Urinary bladder (tissue), 3 donors: ENCODE measurements at regions not wholly inside any gene's neighbourhood (a gene's known extent, or its start where the extent isn't known, plus 50 kb on each side); places are given as distances from the start of the nearest gene placed in this dataset.

Experiments
- DNase-seq: peaks from one replicate; pipeline ENCODE4 v3.0.0-alpha.2; 2015; ENCODE audit errors: extremely low spot score
- H3K27ac ChIP-seq: one replicate; pipeline ENCODE4 v1.5.1; 2013; ENCODE audit warnings: low read depth, mild to moderate bottlenecking, moderate library complexity
- H3K36me3 ChIP-seq: one replicate; pipeline ENCODE4 v1.6.1; 2013; ENCODE audit warnings: mild to moderate bottlenecking, moderate library complexity; ENCODE audit not compliant: insufficient read depth
- H3K4me1 ChIP-seq: one replicate; pipeline ENCODE4 v1.6.1; 2013; ENCODE audit warnings: mild to moderate bottlenecking, moderate library complexity; ENCODE audit not compliant: insufficient read depth
- H3K4me3 ChIP-seq: one replicate; pipeline ENCODE4 v1.5.1; 2013; ENCODE audit warnings: low read depth, low read length
- WGBS: extraction: QIAGEN DNeasy Blood & Tissue Kit; methylation state at CpG from one replicate; pipeline ENCODE4 v1.1.7; 2013; 5-methylcytosine and 5-hydroxymethylcytosine counted together
- donor health status: healthy with polysubstance abuse.
- donor health status: healthy.

- Histone ChIP-seq H3K4me3 (no peak overlapping the region), H3K27ac (no peak overlapping the region), H3K4me1 (no peaks in the 10 kb centered on the region), H3K36me3 (no peaks in the 10 kb centered on the region)
- no peak for DNase-seq
- WGBS: 90% methylated on average over 6 of the region's 6 CpGs
Observed at GRCh38 chr1:86247597-86248279, 91.2 kb upstream of the COL24A1 start.

GRCh38 chr1:86245566-86246190 is 89.1 kb upstream of the COL24A1 start:
- no peaks in the 10 kb centered on the region for H3K4me1 ChIP-seq
- H3K4me3 ChIP-seq: no peak overlapping the region
- no peaks in the 10 kb centered on the region for H3K36me3 ChIP-seq
- DNase-seq: no peak
- WGBS: 86% methylated on average over 9 of the region's 9 CpGs
- H3K27ac ChIP-seq: no peak overlapping the region

- Histone ChIP-seq H3K4me1 (no peaks in the 10 kb centered on the region), H3K4me3 (no peak overlapping the region), H3K36me3 (no peaks in the 10 kb centered on the region), H3K27ac (no peak overlapping the region)
- WGBS: 29% methylated on average over 1 of the region's 1 CpG
- no peak for DNase-seq
Observed at GRCh38 chr1:86239894-86240293, 83.3 kb upstream of the COL24A1 start.

GRCh38 chr1:86239490-86239889 is 82.9 kb upstream of the COL24A1 start:
- Histone ChIP-seq H3K27ac (no peak overlapping the region), H3K4me1 (no peaks in the 10 kb centered on the region), H3K36me3 (no peaks in the 10 kb centered on the region), H3K4me3 (no peak overlapping the region)
- no peak for DNase-seq

GRCh38 chr1:86238226-86238625 is 81.7 kb upstream of the COL24A1 start:
- H3K27ac ChIP-seq: peak overlapping the region; percentile 23
- H3K4me1 ChIP-seq: no peaks in the 10 kb centered on the region
- no peak for DNase-seq
- H3K4me3 ChIP-seq: no peak overlapping the region
- no peaks in the 10 kb centered on the region for H3K36me3 ChIP-seq
- 56% methylated on average over 2 of the region's 2 CpGs for WGBS

GRCh38 chr1:86235852-86236251 is 79.3 kb upstream of the COL24A1 start:
- no peak for DNase-seq
- Histone ChIP-seq H3K4me3 (no peak overlapping the region), H3K4me1 (no peaks in the 10 kb centered on the region), H3K36me3 (no peaks in the 10 kb centered on the region), H3K27ac (no peak overlapping the region)
- 98% methylated on average over 3 of the region's 3 CpGs for WGBS

GRCh38 chr1:86233403-86233802 is 76.8 kb upstream of the COL24A1 start:
- no peak for DNase-seq
- no peak overlapping the region for H3K27ac ChIP-seq
- no peaks in the 10 kb centered on the region for H3K4me1 ChIP-seq
- H3K36me3 ChIP-seq: no peaks in the 10 kb centered on the region
- no peak overlapping the region for H3K4me3 ChIP-seq
- whole genome bisulfite sequencing: 72% methylated on average over 1 of the region's 1 CpG

- DNase-seq: no peak
- H3K27ac ChIP-seq: no peak overlapping the region
- no peak overlapping the region for H3K4me3 ChIP-seq
- no peaks in the 10 kb centered on the region for H3K36me3 ChIP-seq
- H3K4me1 ChIP-seq: no peaks in the 10 kb centered on the region
- 71% methylated on average over 1 of the region's 1 CpG for WGBS
Observed at GRCh38 chr1:86231076-86231475, 74.5 kb upstream of the COL24A1 start.

- DNase-seq: no peak
- H3K4me1 ChIP-seq: no peaks in the 10 kb centered on the region
- H3K27ac ChIP-seq: no peak overlapping the region
- H3K4me3 ChIP-seq: no peak overlapping the region
- 82% methylated on average over 2 of the region's 2 CpGs for WGBS
- H3K36me3 ChIP-seq: no peaks in the 10 kb centered on the region
Observed at GRCh38 chr1:86229405-86229975, 72.9 kb upstream of the COL24A1 start.

- DNase-seq: no peak
- 86% methylated on average over 1 of the region's 1 CpG for WGBS
- no peak overlapping the region for H3K27ac ChIP-seq
- no peaks in the 10 kb centered on the region for H3K36me3 ChIP-seq
- no peak overlapping the region for H3K4me3 ChIP-seq
- no peaks in the 10 kb centered on the region for H3K4me1 ChIP-seq
Observed at GRCh38 chr1:86228546-86228945, 72.0 kb upstream of the COL24A1 start.

- no peak for DNase-seq
- WGBS: 77% methylated on average over 1 of the region's 1 CpG
- no peak overlapping the region for H3K4me3 ChIP-seq
Observed at GRCh38 chr1:86227026-86227425, 70.5 kb upstream of the COL24A1 start.

GRCh38 chr1:86226204-86226603 is 69.6 kb upstream of the COL24A1 start:
- Histone ChIP-seq H3K27ac (no peak overlapping the region), H3K4me3 (no peak overlapping the region), H3K36me3 (no peaks in the 10 kb centered on the region), H3K4me1 (no peaks in the 10 kb centered on the region)
- 52% methylated on average over 1 of the region's 1 CpG for WGBS
- DNase-seq: no peak

More at GRCh38 chr1:86227026-86227425, 70.5 kb upstream of the COL24A1 start:
- H3K27ac ChIP-seq: no peak overlapping the region
- no peaks in the 10 kb centered on the region for H3K36me3 ChIP-seq
- no peaks in the 10 kb centered on the region for H3K4me1 ChIP-seq

- no peak for DNase-seq
- WGBS: 94% methylated on average over 5 of the region's 5 CpGs
- H3K4me1 ChIP-seq: no peaks in the 10 kb centered on the region
- no peak overlapping the region for H3K27ac ChIP-seq
- no peak overlapping the region for H3K4me3 ChIP-seq
- no peaks in the 10 kb centered on the region for H3K36me3 ChIP-seq
Observed at GRCh38 chr1:86224651-86225310, 68.2 kb upstream of the COL24A1 start.

- 65% methylated on average over 5 of the region's 5 CpGs for WGBS
Observed at GRCh38 chr1:86218859-86219258, 62.3 kb upstream of the COL24A1 start.

More at GRCh38 chr1:86218859-86219258, 62.3 kb upstream of the COL24A1 start:
- DNase-seq: no peak
- H3K27ac ChIP-seq: no peak overlapping the region
- H3K36me3 ChIP-seq: no peaks in the 10 kb centered on the region
- no peaks in the 10 kb centered on the region for H3K4me1 ChIP-seq
- no peak overlapping the region for H3K4me3 ChIP-seq
